Thymus (tissue), 11 donors: ENCODE measurements at regions not wholly inside any gene's neighbourhood (a gene's known extent, or its start where the extent isn't known, plus 50 kb on each side); places are given as distances from the start of the nearest gene placed in this dataset.
A peak's percentile ranks its signal among the peaks of the same experiment; 100 is the strongest.

Source experiments
- DNase-seq, 9 donors: peaks; one replicate each; pipeline ENCODE4 v3.0.0-alpha.2; 2013; ENCODE audit warnings: low spot score in 9 of 9, low read depth in 6 of 9, missing footprints in 1 of 9
- H3K27ac ChIP-seq, 2 donors: one replicate each; pipeline ENCODE4 v1.5.1; 2013; ENCODE audit warnings: control low read depth in 1 of 2, low read depth in 1 of 2, low read length in 1 of 2, mild to moderate bottlenecking in 1 of 2, moderate library complexity in 1 of 2
- H3K27me3 ChIP-seq, 2 donors: one replicate each; pipeline ENCODE4 v1.5.1; 2013; ENCODE audit warnings: low read length in 1 of 2; ENCODE audit not compliant: control insufficient read depth in 2 of 2, insufficient read depth in 1 of 2
- H3K36me3 ChIP-seq, 2 donors: one replicate each; pipeline ENCODE4 v1.5.1; 2013; ENCODE audit warnings: low read length in 1 of 2, mild to moderate bottlenecking in 1 of 2, moderate library complexity in 1 of 2; ENCODE audit not compliant: control insufficient read depth in 2 of 2, insufficient read depth in 2 of 2
- H3K4me1 ChIP-seq, 2 donors: one replicate each; pipeline ENCODE4 v1.5.1; 2013; ENCODE audit warnings: low read length in 2 of 2; ENCODE audit not compliant: control insufficient read depth in 2 of 2, insufficient read depth in 2 of 2
- H3K4me3 ChIP-seq, 2 donors: one replicate each; pipeline ENCODE4 v1.5.1; 2013; ENCODE audit warnings: low read length in 2 of 2, control low read depth in 1 of 2, mild to moderate bottlenecking in 1 of 2
- H3K9me3 ChIP-seq, 2 donors: one replicate each; pipeline ENCODE4 v1.5.1; 2013; ENCODE audit warnings: low read length in 1 of 2, mild to moderate bottlenecking in 1 of 2; ENCODE audit not compliant: control insufficient read depth in 2 of 2, insufficient read depth in 1 of 2
- WGBS: extraction: QIAGEN DNeasy Blood & Tissue Kit; methylation state at CpG from one replicate; pipeline ENCODE4 v1.1.7; 2013; 5-methylcytosine and 5-hydroxymethylcytosine counted together
- donor health status: healthy.

DNA sequence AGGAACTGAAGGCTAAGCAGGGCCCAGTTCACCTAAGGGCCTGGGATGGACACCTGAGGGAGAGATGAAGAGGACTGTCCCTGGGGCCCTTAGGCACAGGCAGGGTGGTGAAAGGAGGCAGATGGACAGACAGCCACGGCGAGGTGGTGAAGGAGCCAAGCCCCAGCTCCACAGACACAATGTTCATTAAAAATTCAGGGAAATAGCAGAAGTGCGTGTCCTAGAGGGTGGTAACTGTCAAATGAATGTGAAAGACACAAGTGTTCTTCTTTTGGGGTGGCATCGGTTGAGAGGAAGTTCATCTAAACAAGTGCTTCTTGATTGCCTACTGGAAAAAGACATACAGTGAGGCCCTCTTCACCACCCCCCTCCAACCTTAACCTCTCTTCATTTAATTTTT, 76.2 kb upstream of the SIX2 start:
- Histone ChIP-seq H3K36me3 (no peaks in the 10 kb centered on the region), H3K4me3 (no peak overlapping the region), H3K9me3 (no peaks in the 10 kb centered on the region), H3K27ac (no peak overlapping the region), H3K27me3 (no peaks in the 10 kb centered on the region), H3K4me1 (peaks cover 0 to 10% of the 10 kb centered on the region in 2 donors)
- WGBS: 83% methylated on average over 4 of the region's 4 CpGs
- DNase-seq: no peak

DNA sequence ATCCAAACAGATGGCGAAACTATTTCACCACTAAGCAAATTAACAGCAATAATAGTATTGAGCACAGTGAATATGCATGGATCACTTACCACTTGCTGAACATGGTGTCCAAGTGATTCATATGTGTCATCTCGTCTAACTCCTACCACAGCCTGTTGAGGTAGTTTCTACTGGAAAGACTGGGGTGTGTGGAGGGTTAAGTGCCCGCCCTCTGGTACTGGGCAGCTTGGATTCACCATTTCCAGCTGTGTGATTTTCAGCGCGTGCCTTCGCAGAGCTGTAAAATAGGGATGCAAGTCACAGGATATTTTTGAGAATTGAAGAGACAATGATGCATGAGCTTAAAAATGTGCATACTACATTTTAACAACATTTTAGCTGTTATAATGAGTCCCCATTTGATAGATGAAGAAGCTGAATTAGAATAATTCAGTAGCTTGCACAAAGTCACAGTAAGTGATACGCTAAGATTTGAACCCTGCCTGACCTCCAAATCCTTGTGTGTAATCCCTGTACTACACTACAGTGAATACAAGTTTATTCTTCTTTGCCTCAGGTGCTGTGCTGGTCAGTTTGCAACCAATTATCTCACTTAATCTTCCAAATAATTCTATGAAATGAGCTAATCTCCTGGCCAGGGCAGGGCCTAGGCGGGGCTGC, 75.2 kb upstream of the SIX2 start:
- Histone ChIP-seq H3K4me1 (peaks cover 0 to 10% of the 10 kb centered on the region in 2 donors), H3K27ac (no peak overlapping the region), H3K9me3 (no peaks in the 10 kb centered on the region), H3K27me3 (no peaks in the 10 kb centered on the region), H3K36me3 (no peaks in the 10 kb centered on the region), H3K4me3 (no peak overlapping the region)
- DNase-seq: no peak
- 91% methylated on average over 8 of the region's 8 CpGs for WGBS

DNA sequence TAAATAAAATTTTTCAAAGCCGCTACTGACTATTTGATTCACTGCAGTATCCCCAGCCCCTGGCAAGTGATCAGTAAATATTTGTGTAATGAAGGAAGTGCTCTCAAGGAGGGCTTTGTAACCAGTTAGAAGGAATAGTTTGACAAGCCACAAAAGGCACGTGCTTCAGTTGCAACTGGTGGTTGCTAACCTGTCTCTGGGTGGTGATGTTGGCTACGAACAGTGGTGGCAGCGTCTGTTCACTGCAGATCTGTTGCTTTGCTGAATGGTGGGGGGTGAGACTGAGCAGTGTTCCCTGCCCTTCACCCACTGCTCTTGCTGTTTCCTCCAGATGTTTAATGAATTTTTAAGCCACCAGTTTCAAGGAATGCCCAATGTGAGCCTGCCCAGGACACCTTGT, 73.9 kb upstream of the SIX2 start:
- DNase-seq: peak in 7 of 9 donors; percentile 10 to 65 (median 25)
- H3K9me3 ChIP-seq: no peaks in the 10 kb centered on the region
- H3K4me1 ChIP-seq: peaks cover 0 to 10% of the 10 kb centered on the region in 2 donors
- H3K27ac ChIP-seq: no peak overlapping the region
- H3K27me3 ChIP-seq: no peaks in the 10 kb centered on the region
- H3K4me3 ChIP-seq: no peak overlapping the region
- no peaks in the 10 kb centered on the region for H3K36me3 ChIP-seq
- WGBS: 43% methylated on average over 4 of the region's 4 CpGs

DNA sequence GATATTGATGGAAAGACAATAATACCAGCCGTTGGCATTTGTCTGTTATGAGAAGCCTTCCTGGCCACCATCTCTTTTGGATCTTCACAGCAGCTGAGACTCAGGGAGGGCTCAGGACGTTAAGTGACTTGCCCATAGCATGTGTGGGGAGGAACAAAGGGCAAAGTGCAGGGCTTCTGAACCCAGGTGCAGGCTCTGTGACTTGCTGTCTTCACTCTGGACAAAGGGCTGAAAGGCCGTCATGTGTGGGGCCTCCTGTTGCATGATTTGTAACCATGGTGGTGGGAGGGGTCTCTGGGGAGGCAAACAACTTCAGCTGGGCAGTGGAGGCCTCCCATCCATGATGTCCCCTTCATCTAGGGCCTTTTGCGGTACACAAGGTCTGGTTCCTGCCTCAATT, 65.5 kb upstream of the SIX2 start:
- Histone ChIP-seq H3K4me1 (peaks cover 0 to 18% of the 10 kb centered on the region in 2 donors), H3K36me3 (no peaks in the 10 kb centered on the region), H3K27ac (no peak overlapping the region), H3K4me3 (no peak overlapping the region), H3K27me3 (peaks cover 0 to 2% of the 10 kb centered on the region in 2 donors), H3K9me3 (no peaks in the 10 kb centered on the region)
- DNase-seq: peak in 1 of 9 donors; percentile 15
- WGBS: 87% methylated on average over 4 of the region's 4 CpGs

DNA sequence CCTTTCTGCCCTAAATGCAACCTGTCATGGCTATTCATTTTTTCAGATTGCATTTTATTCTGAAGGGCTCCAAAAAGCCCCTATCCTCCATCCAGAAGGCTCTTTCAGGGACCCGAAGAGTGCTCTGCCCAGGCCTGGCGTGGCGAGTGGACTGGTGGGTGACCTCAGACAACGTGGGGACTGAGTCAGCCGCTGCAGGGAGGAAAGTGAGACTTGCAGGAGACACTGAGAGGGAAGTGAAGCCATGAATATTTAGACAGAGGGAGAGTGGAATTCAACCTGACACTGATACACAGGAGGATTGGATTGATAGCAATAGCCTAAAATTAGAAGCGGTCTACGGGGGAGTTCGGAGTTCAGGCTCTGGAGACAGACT, 63.6 kb upstream of the SIX2 start:
- 95% methylated on average over 8 of the region's 8 CpGs for whole genome bisulfite sequencing
- no peak for DNase-seq
- Histone ChIP-seq H3K27me3 (peaks cover 0 to 2% of the 10 kb centered on the region in 2 donors), H3K4me3 (no peak overlapping the region), H3K9me3 (no peaks in the 10 kb centered on the region), H3K36me3 (no peaks in the 10 kb centered on the region), H3K4me1 (peaks cover 0 to 18% of the 10 kb centered on the region in 2 donors), H3K27ac (no peak overlapping the region)

DNA sequence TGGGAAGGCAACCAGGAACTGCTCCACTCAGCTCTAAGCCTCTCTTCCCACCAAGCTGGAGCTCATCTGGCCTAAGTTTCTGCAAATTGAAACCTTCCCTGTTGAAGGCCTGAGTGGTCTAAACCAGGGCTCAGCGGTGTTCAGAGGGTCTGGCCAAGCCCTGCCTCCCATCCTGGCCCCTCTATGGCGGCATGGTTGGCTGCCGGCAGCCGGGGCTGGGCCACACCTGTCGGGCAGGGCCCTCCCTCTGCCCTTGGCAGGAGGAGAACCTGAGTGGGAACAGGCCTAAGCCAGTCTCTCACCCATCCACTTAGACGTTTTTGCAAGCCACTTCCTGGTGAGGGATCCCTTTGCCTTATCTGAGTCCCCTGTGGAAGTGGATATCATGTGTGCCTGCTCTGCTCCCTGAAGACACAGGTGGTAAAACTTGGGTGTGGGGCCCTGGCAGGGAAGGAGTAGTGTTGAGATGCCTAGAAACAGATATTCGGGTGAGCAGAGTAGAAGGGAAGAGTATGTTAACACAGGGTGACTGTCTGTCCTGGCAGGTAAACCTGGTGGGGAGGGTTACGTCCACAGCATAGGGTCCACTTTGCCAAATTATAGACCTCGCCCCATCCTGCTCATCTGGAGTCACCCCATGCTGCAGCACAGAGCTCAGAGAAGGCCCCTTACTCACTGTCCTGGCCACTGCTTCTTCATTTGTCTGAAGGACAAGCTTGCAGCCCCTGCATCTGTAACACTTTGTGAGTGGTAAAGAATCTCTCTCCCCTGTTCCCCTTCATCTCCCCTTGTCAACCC, 63.0 kb upstream of the SIX2 start:
- Histone ChIP-seq H3K9me3 (no peaks in the 10 kb centered on the region), H3K4me1 (peaks cover 0 to 18% of the 10 kb centered on the region in 2 donors), H3K4me3 (no peak overlapping the region), H3K36me3 (no peaks in the 10 kb centered on the region), H3K27ac (no peak overlapping the region), H3K27me3 (peaks cover 0 to 2% of the 10 kb centered on the region in 2 donors)
- no peak for DNase-seq
- 90% methylated on average over 9 of the region's 9 CpGs for WGBS

DNA sequence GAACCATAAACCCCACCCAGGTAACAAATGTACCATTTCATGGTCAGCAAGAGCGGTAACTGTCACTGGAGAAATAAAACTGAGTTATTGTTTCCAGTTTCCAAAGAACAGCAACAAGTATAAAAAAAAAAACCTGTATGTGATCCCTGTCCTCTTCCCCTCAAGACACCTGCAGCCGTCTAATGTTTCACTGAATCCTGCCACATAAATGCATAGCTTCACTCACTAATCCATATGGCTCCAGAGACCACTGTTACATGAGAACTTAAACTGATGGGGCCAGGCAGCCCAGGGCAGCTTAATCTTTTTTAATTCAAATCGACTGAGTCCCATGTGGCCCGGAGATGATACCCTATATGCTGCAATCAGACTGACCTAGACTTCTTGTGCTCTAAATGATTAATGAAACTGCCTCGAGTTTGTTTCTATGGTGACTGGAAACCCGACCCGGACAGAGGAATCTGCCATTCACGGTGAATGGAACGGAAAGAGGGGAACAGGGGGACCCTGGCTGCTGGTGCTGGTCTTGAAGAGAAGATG, 60.9 kb upstream of the SIX2 start:
- WGBS: 80% methylated on average over 9 of the region's 9 CpGs
- H3K36me3 ChIP-seq: no peaks in the 10 kb centered on the region
- H3K4me3 ChIP-seq: no peak overlapping the region
- no peak overlapping the region for H3K27ac ChIP-seq
- H3K27me3 ChIP-seq: peaks cover 0 to 2% of the 10 kb centered on the region in 2 donors
- H3K9me3 ChIP-seq: no peaks in the 10 kb centered on the region
- peaks cover 0 to 13% of the 10 kb centered on the region in 2 donors for H3K4me1 ChIP-seq
- no peak for DNase-seq

DNA sequence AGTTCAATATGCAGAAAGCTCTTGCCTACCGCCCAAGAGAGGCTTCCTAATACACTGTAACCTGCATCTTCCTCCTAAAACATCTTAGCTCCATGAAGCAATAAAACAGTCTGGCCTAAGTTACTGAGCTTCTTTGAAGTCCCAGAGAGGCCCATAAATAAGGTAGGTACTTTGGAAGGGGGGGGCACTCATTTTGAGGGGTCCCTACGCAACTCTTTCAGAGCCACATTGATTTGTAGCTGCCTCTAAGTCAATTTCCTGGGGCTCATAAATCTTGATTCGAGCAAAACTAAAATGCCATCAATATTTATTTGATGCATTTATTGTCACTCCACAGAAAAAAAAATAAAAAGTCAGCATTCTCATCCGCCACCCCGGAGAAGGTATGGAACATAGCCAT, 60.4 kb upstream of the SIX2 start:
- Histone ChIP-seq H3K36me3 (no peaks in the 10 kb centered on the region), H3K9me3 (no peaks in the 10 kb centered on the region), H3K27me3 (peaks cover 0 to 2% of the 10 kb centered on the region in 2 donors), H3K4me1 (peaks cover 0 to 8% of the 10 kb centered on the region in 2 donors), H3K27ac (no peak overlapping the region), H3K4me3 (no peak overlapping the region)
- DNase-seq: no peak
- 94% methylated on average over 5 of the region's 5 CpGs for WGBS

DNA sequence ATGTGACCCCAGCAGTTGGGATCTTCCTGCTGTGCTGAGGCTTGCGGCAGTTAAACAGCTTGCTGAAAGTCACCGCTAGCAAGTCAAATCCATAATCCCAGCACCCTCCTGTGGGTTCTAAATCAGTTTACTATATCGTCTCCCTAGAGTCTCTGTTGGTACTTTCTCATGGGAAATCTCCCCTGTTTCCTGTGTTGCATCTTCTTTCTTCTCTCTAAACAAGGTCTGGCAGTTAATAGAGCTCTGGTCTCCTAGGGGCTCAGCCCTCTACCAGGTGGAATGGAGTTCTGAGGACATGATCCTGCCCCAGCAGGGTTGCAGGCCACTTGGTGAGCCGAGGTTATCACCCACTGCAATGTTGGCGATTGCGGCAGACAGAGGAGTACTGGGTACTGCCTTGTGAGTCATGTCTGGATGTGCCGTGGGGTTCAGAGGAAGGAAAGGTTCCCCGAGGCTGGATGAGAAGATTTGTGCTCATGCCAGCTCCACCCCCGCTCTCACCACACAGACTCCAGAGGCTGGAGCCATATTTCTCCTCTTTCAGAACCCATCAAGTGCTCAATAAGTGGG, 59.4 kb upstream of the SIX2 start:
- Histone ChIP-seq H3K4me3 (no peak overlapping the region), H3K27me3 (peaks cover 0 to 2% of the 10 kb centered on the region in 2 donors), H3K4me1 (peaks cover 0 to 3% of the 10 kb centered on the region in 2 donors), H3K9me3 (no peaks in the 10 kb centered on the region), H3K36me3 (no peaks in the 10 kb centered on the region), H3K27ac (no peak overlapping the region)
- DNase-seq: no peak
- WGBS: 96% methylated on average over 9 of the region's 9 CpGs
